Neural cell (in vitro differentiated cells): ENCODE measurements at regions not wholly inside any gene's neighbourhood (a gene's known extent, or its start where the extent isn't known, plus 50 kb on each side); places are given as distances from the start of the nearest gene placed in this dataset.

ENCODE experiments used
- EP300 ChIP-seq: fragments of 450-650 bp; conservative IDR thresholded peaks from 2 replicates; pipeline ENCODE4 v1.6.1; 2014; ENCODE audit warnings: antibody characterized with exemption, mild to moderate bottlenecking, moderate library complexity; ENCODE audit not compliant: poor library complexity, severe bottlenecking
- EZH2 ChIP-seq: fragments of 200-600, 300-800 bp; shearing (Covaris generic), sonication (generic); IDR thresholded peaks from 2 replicates; pipeline ENCODE4 v1.6.1; 2014; ENCODE audit warnings: antibody characterized with exemption, low read length, borderline replicate concordance, mild to moderate bottlenecking; ENCODE audit not compliant: insufficient read depth, poor library complexity, severe bottlenecking
- POLR2AphosphoS5 ChIP-seq: IDR thresholded peaks from 2 replicates; pipeline ENCODE4 v1.6.1; 2012
- RAD21 ChIP-seq: fragments of 450-650 bp; conservative IDR thresholded peaks from 2 replicates; pipeline ENCODE4 v1.6.1; 2014; ENCODE audit warnings: antibody characterized with exemption, mild to moderate bottlenecking, moderate library complexity
- TF ChIP-seq, protein P1 (sequence below): fragments of 450-650 bp; IDR thresholded peaks from 2 replicates; pipeline ENCODE4 v1.5.1; 2014; ENCODE audit warnings: antibody characterized with exemption, mild to moderate bottlenecking, moderate library complexity; ENCODE audit not compliant: poor library complexity, severe bottlenecking
- TF ChIP-seq, protein P2 (sequence below): IDR thresholded peaks from 2 replicates; pipeline ENCODE4 v1.6.1; 2012; ENCODE audit warnings: borderline replicate concordance

- TF ChIP-seq, protein P1, sequence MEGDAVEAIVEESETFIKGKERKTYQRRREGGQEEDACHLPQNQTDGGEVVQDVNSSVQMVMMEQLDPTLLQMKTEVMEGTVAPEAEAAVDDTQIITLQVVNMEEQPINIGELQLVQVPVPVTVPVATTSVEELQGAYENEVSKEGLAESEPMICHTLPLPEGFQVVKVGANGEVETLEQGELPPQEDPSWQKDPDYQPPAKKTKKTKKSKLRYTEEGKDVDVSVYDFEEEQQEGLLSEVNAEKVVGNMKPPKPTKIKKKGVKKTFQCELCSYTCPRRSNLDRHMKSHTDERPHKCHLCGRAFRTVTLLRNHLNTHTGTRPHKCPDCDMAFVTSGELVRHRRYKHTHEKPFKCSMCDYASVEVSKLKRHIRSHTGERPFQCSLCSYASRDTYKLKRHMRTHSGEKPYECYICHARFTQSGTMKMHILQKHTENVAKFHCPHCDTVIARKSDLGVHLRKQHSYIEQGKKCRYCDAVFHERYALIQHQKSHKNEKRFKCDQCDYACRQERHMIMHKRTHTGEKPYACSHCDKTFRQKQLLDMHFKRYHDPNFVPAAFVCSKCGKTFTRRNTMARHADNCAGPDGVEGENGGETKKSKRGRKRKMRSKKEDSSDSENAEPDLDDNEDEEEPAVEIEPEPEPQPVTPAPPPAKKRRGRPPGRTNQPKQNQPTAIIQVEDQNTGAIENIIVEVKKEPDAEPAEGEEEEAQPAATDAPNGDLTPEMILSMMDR, result no peak
- TF ChIP-seq EP300 (no peak), EZH2 (no peak), RAD21 (no peak), POLR2AphosphoS5 (no peak)
- TF ChIP-seq, protein P2, sequence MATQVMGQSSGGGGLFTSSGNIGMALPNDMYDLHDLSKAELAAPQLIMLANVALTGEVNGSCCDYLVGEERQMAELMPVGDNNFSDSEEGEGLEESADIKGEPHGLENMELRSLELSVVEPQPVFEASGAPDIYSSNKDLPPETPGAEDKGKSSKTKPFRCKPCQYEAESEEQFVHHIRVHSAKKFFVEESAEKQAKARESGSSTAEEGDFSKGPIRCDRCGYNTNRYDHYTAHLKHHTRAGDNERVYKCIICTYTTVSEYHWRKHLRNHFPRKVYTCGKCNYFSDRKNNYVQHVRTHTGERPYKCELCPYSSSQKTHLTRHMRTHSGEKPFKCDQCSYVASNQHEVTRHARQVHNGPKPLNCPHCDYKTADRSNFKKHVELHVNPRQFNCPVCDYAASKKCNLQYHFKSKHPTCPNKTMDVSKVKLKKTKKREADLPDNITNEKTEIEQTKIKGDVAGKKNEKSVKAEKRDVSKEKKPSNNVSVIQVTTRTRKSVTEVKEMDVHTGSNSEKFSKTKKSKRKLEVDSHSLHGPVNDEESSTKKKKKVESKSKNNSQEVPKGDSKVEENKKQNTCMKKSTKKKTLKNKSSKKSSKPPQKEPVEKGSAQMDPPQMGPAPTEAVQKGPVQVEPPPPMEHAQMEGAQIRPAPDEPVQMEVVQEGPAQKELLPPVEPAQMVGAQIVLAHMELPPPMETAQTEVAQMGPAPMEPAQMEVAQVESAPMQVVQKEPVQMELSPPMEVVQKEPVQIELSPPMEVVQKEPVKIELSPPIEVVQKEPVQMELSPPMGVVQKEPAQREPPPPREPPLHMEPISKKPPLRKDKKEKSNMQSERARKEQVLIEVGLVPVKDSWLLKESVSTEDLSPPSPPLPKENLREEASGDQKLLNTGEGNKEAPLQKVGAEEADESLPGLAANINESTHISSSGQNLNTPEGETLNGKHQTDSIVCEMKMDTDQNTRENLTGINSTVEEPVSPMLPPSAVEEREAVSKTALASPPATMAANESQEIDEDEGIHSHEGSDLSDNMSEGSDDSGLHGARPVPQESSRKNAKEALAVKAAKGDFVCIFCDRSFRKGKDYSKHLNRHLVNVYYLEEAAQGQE, result no peak
Observed at GRCh38 chr4:138297743-138298405, 55.7 kb upstream of the SLC7A11 start.
